ENCODE measurements at regions not wholly inside any gene's neighbourhood (a gene's known extent, or its start where the extent isn't known, plus 50 kb on each side); places are given as distances from the start of the nearest gene placed in this dataset.

GRCh38 chr6:167722634-167723309, 103.9 kb upstream of the AFDN start:
- TF ChIP-seq POLR2AphosphoS5 (IDR thresholded peaks at IDR 0.05), result no peak
- TF ChIP-seq, protein P1, sequence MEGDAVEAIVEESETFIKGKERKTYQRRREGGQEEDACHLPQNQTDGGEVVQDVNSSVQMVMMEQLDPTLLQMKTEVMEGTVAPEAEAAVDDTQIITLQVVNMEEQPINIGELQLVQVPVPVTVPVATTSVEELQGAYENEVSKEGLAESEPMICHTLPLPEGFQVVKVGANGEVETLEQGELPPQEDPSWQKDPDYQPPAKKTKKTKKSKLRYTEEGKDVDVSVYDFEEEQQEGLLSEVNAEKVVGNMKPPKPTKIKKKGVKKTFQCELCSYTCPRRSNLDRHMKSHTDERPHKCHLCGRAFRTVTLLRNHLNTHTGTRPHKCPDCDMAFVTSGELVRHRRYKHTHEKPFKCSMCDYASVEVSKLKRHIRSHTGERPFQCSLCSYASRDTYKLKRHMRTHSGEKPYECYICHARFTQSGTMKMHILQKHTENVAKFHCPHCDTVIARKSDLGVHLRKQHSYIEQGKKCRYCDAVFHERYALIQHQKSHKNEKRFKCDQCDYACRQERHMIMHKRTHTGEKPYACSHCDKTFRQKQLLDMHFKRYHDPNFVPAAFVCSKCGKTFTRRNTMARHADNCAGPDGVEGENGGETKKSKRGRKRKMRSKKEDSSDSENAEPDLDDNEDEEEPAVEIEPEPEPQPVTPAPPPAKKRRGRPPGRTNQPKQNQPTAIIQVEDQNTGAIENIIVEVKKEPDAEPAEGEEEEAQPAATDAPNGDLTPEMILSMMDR (IDR thresholded peaks at IDR 0.05), result no peak
- TF ChIP-seq EP300 (IDR thresholded peaks at IDR 0.05), result no peak
